CD4-positive, alpha-beta T cell (primary cell): ENCODE measurements at regions not wholly inside any gene's neighbourhood (a gene's known extent, or its start where the extent isn't known, plus 50 kb on each side); places are given as distances from the start of the nearest gene placed in this dataset.

ENCODE experiments used
- ATAC-seq: fragments of 200-7000 bp; cut with Tn5 transposase; one replicate; pipeline ENCODE4 v1.10.0; 2022; ENCODE audit warnings: mild to moderate bottlenecking; ENCODE audit not compliant: poor library complexity
- CTCF ChIA-PET: fragments of 350-600 bp; sonication (Branson Sonifier 250); formaldehyde crosslinking; loops from one replicate; lab custom pipeline; 2021; ENCODE audit warnings: antibody characterized with exemption, inconsistent platforms; lab: Charles Lee
- POLR2A ChIA-PET: fragments of 350-600 bp; sonication (Branson Sonifier 250); formaldehyde crosslinking; loops from one replicate; lab custom pipeline; 2021; ENCODE audit warnings: antibody characterized with exemption, inconsistent platforms; lab: Charles Lee
- DNase-seq, 14 experiments: peaks; one replicate each; pipeline ENCODE4 v3.0.0-alpha.2; 2013 to 2020; ENCODE audit warnings: mixed read lengths in 2 of 14
- H3K27ac ChIP-seq, 2 donors: one replicate each; pipeline versions ENCODE4 v1.5.1 to v1.7.0; 2013; ENCODE audit warnings: low read length in 2 of 2, low read depth in 1 of 2, mild to moderate bottlenecking in 1 of 2
- H3K27me3 ChIP-seq, 2 experiments: 1 replicate in 1 of 2; 2 replicates in 1 of 2; pipeline versions ENCODE4 v1.6.1 to v1.7.0; 2013; ENCODE audit warnings: low read length in 2 of 2, control low read depth in 1 of 2, mild to moderate bottlenecking in 1 of 2, moderate library complexity in 1 of 2; ENCODE audit not compliant: insufficient read depth in 2 of 2, control insufficient read depth in 1 of 2
- H3K36me3 ChIP-seq: one replicate; pipeline ENCODE4 v1.6.1; 2013; ENCODE audit warnings: low read length, control low read depth; ENCODE audit not compliant: insufficient read depth
- H3K4me1 ChIP-seq: one replicate; pipeline ENCODE4 v1.6.1; 2013; ENCODE audit warnings: low read length, control low read depth; ENCODE audit not compliant: insufficient read depth
- H3K4me3 ChIP-seq: one replicate; pipeline ENCODE4 v1.5.1; 2013; ENCODE audit warnings: mild to moderate bottlenecking, low read length, moderate library complexity
- H3K9me3 ChIP-seq, 2 experiments: 1 replicate in 1 of 2; 2 replicates in 1 of 2; pipeline versions ENCODE4 v1.6.1 to v1.7.0; 2013; ENCODE audit warnings: low read length in 2 of 2, mild to moderate bottlenecking in 2 of 2, control low read depth in 1 of 2, moderate library complexity in 1 of 2; ENCODE audit not compliant: control insufficient read depth in 1 of 2, insufficient read depth in 1 of 2
- H3K27ac Mint-ChIP-seq: one replicate; pipeline ENCODE4 v1.8.0; 2020; ENCODE audit warnings: mixed read lengths
- H3K27me3 Mint-ChIP-seq: one replicate; pipeline ENCODE4 v1.8.0; 2021; ENCODE audit warnings: mixed read lengths
- H3K36me3 Mint-ChIP-seq: one replicate; pipeline ENCODE4 v1.8.0; 2021; ENCODE audit warnings: low read depth, mixed read lengths
- H3K4me1 Mint-ChIP-seq: one replicate; pipeline ENCODE4 v1.8.0; 2021; ENCODE audit warnings: low read depth, mixed read lengths
- H3K4me3 Mint-ChIP-seq: one replicate; pipeline ENCODE4 v1.8.0; 2020; ENCODE audit warnings: mild to moderate bottlenecking, mixed read lengths
- H3K9me3 Mint-ChIP-seq: one replicate; pipeline ENCODE4 v1.8.0; 2020; ENCODE audit warnings: mixed read lengths
- CTCF ChIP-seq: fragments of 200-600 bp; IDR thresholded peaks from one replicate; pipeline ENCODE4 v1.8.0; 2022; ENCODE audit warnings: antibody characterized with exemption, mild to moderate bottlenecking
- intact Hi-C, 2 experiments: fragments of 100-400 bp; cut with DNase I in 1 of 2; cut with micrococcal nuclease in 1 of 2; formaldehyde crosslinking; loops; one replicate each; pipeline versions ENCODE4 v1.15.1 to v1.9.0; 2023 to 2025; cut with DNase I, micrococcal nuclease

GRCh38 chr11:13184295-13184794, 93.2 kb upstream of the BMAL1 start:
- no peak for ATAC-seq
- no peaks in the 10 kb centered on the region for H3K36me3 ChIP-seq
- peaks cover 8% of the 10 kb centered on the region for H3K4me1 Mint-ChIP-seq
- no peak overlapping the region for H3K4me3 ChIP-seq
- peaks cover 0 to 7% of the 10 kb centered on the region in 2 experiments for H3K9me3 ChIP-seq
- peaks cover 0 to 6% of the 10 kb centered on the region in 2 experiments for H3K27me3 ChIP-seq
- no peak overlapping the region for H3K27ac ChIP-seq
- POLR2A ChIA-PET, result no interaction called here
- no peak for DNase-seq
- H3K4me1 ChIP-seq, result no peaks in the 10 kb centered on the region
- no peaks in the 10 kb centered on the region for H3K36me3 Mint-ChIP-seq
- peaks cover 11% of the 10 kb centered on the region for H3K9me3 Mint-ChIP-seq
- TF ChIP-seq CTCF, result no peak
- H3K27ac Mint-ChIP-seq, result no peak overlapping the region
- CTCF ChIA-PET, result no interaction called here
- intact Hi-C loops, result loop anchor here in 1 of 2 experiments (2.0 kb wide), 1 partner anchor 54 kb away; no protein-coding TSS in a partner anchor
- peaks cover 24% of the 10 kb centered on the region for H3K27me3 Mint-ChIP-seq
- H3K4me3 Mint-ChIP-seq, result no peak overlapping the region

- ATAC-seq, result no peak
- POLR2A ChIA-PET, result no interaction called here
- Histone ChIP-seq H3K9me3 (peaks cover 0 to 7% of the 10 kb centered on the region in 2 experiments), H3K27ac (no peak overlapping the region), H3K4me3 (no peak overlapping the region), H3K4me1 (no peaks in the 10 kb centered on the region), H3K36me3 (no peaks in the 10 kb centered on the region), H3K27me3 (peaks cover 0 to 5% of the 10 kb centered on the region in 2 experiments)
- no peaks in the 10 kb centered on the region for H3K36me3 Mint-ChIP-seq
- peaks cover 11% of the 10 kb centered on the region for H3K9me3 Mint-ChIP-seq
- H3K4me1 Mint-ChIP-seq, result peaks cover 5% of the 10 kb centered on the region
- no peak for TF ChIP-seq CTCF
- H3K4me3 Mint-ChIP-seq, result no peak overlapping the region
- intact Hi-C loops, result no loop called here
- H3K27ac Mint-ChIP-seq, result no peak overlapping the region
- DNase-seq, result no peak
- CTCF ChIA-PET, result no interaction called here
- peaks cover 23% of the 10 kb centered on the region for H3K27me3 Mint-ChIP-seq
Observed at GRCh38 chr11:13188179-13188578, 89.4 kb upstream of the BMAL1 start.

DNA sequence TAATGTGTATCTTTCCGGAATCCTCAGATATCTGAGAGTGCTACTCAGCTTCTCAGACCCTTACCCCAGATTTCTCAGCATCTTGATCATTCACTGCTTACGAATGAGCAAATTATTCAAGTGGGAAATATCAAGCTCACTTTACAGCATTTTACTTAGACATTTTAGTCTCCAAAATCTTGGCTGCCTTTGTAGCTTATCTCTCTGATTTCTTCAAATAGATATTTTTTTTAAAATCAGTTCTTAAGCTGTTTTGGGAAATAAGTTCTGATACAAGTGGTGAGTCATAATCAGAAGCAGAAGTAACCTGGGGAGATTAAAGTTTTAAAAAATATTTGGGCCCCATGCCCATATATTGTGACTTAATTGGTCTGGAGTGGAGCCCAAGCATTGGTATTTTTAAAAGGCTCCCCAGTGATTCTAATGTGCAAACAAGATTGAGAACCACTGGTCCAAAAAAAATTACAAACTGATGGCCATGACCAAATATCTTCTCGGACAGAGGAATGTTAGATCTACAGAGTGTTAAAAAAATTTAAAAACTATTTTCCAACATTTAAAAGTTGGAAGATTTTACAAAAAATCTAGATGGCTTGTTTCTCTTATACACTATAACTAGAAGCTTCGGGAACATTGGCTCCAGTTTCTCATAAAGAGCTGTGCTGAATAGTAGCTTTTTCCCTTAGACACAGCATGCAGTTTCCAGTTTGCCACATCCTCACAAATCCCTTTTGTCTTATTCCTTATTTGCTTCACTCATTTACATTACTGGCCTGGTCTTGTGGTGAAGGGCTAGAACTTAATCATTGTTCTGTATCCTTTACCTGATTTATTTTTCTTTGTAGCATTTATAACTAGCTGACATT, 87.8 kb upstream of the BMAL1 start:
- Mint-ChIP-seq H3K4me1 (no peaks in the 10 kb centered on the region), H3K27me3 (peaks cover 27% of the 10 kb centered on the region), H3K4me3 (no peak overlapping the region), H3K36me3 (no peaks in the 10 kb centered on the region), H3K9me3 (peaks cover 11% of the 10 kb centered on the region), H3K27ac (no peak overlapping the region)
- ChIA-PET POLR2A (no interaction called here), CTCF (no interaction called here)
- Histone ChIP-seq H3K4me1 (no peaks in the 10 kb centered on the region), H3K27me3 (peaks cover 0 to 5% of the 10 kb centered on the region in 2 experiments), H3K9me3 (peaks cover 0 to 7% of the 10 kb centered on the region in 2 experiments), H3K27ac (no peak overlapping the region), H3K36me3 (no peaks in the 10 kb centered on the region), H3K4me3 (no peak overlapping the region)
- DNase-seq (no peak), ATAC-seq (no peak)
- intact Hi-C loops, result no loop called here
- TF ChIP-seq CTCF, result no peak
